HepG2 (cell line): ENCODE measurements at regions not wholly inside any gene's neighbourhood (a gene's known extent, or its start where the extent isn't known, plus 50 kb on each side); places are given as distances from the start of the nearest gene placed in this dataset.
A peak's percentile ranks its signal among the peaks of the same experiment; 100 is the strongest.

ENCODE experiments used
- AGO1 ChIP-seq: fragments of 200-400 bp; formaldehyde crosslinking; IDR thresholded peaks from 2 replicates; pipeline ENCODE4 v1.6.1; 2017; ENCODE audit warnings: mild to moderate bottlenecking, low read depth, low read length, moderate library complexity; ENCODE audit not compliant: poor library complexity, severe bottlenecking
- BCL6 ChIP-seq: IDR thresholded peaks from 2 replicates; pipeline ENCODE4 v1.6.1; 2016; ENCODE audit warnings: missing genetic modification reagents, missing compliant biosample characterization
- BHLHE40 ChIP-seq: IDR thresholded peaks from 2 replicates; pipeline ENCODE4 v1.6.1; 2011; ENCODE audit warnings: low read length, improper control_type of control experiment
- GATAD2A ChIP-seq: IDR thresholded peaks from 2 replicates; pipeline ENCODE4 v1.6.1; 2016
- HMG20A ChIP-seq: IDR thresholded peaks from 2 replicates; pipeline ENCODE4 v1.6.1; 2016; ENCODE audit warnings: borderline replicate concordance
- KAT8 ChIP-seq: IDR thresholded peaks from 2 replicates; pipeline ENCODE4 v1.6.1; 2016; ENCODE audit warnings: missing genetic modification reagents, missing compliant biosample characterization
- KLF16 ChIP-seq, 2 experiments: sonication (generic) in 1 of 2; formaldehyde crosslinking in 1 of 2; IDR thresholded peaks; 2 replicates each; pipeline versions ENCODE4 v1.6.1 to v1.8.0; 2016 to 2023; ENCODE audit warnings: missing genetic modification reagents in 2 of 2, missing compliant biosample characterization in 1 of 2
- MIER2 ChIP-seq: IDR thresholded peaks from 2 replicates; pipeline ENCODE4 v1.6.1; 2016; ENCODE audit warnings: missing biosample characterization, missing genetic modification reagents
- RARA ChIP-seq: IDR thresholded peaks from 2 replicates; pipeline ENCODE4 v1.6.1; 2016; ENCODE audit warnings: missing genetic modification reagents, missing compliant biosample characterization
- SALL1 ChIP-seq: sonication (generic); formaldehyde crosslinking; IDR thresholded peaks from 2 replicates; pipeline ENCODE4 v1.8.0; 2022; ENCODE audit warnings: mild to moderate bottlenecking, missing genetic modification reagents
- SP4 ChIP-seq: sonication (generic); formaldehyde crosslinking; IDR thresholded peaks from 2 replicates; pipeline ENCODE4 v1.8.1; 2023; ENCODE audit warnings: mild to moderate bottlenecking, missing genetic modification reagents
- ZBTB38 ChIP-seq: sonication (generic); formaldehyde crosslinking; IDR thresholded peaks from 2 replicates; pipeline ENCODE4 v1.5.1; 2020; ENCODE audit warnings: mild to moderate bottlenecking, missing genetic modification reagents
- ZNF326 ChIP-seq: sonication (generic); formaldehyde crosslinking; IDR thresholded peaks from 2 replicates; pipeline ENCODE4 v1.4.0; 2020; ENCODE audit warnings: missing genetic modification reagents, borderline replicate concordance
- ZNF331 ChIP-seq: sonication (generic); formaldehyde crosslinking; IDR thresholded peaks from 2 replicates; pipeline ENCODE4 v1.4.0; 2020; ENCODE audit warnings: missing genetic modification reagents
- ZNF709 ChIP-seq: sonication (generic); formaldehyde crosslinking; IDR thresholded peaks from 2 replicates; pipeline ENCODE4 v1.5.0; 2020; ENCODE audit warnings: mild to moderate bottlenecking, missing genetic modification reagents
- TF ChIP-seq, protein P1 (sequence below): sonication (generic); formaldehyde crosslinking; IDR thresholded peaks from 2 replicates; pipeline ENCODE4 v1.8.0; 2022; ENCODE audit warnings: mild to moderate bottlenecking, missing genetic modification reagents
- TF ChIP-seq, protein P2 (sequence below): IDR thresholded peaks from 2 replicates; pipeline ENCODE4 v1.6.1; 2016
- TF ChIP-seq, protein P3 (sequence below): sonication (generic); formaldehyde crosslinking; IDR thresholded peaks from 2 replicates; pipeline ENCODE4 v1.5.0; 2020; ENCODE audit warnings: mild to moderate bottlenecking, missing genetic modification reagents
- TF ChIP-seq, protein P4 (sequence below): sonication (generic); formaldehyde crosslinking; IDR thresholded peaks from 2 replicates; pipeline ENCODE4 v1.4.0; 2020; ENCODE audit warnings: missing genetic modification reagents
- TF ChIP-seq, protein P5 (sequence below): sonication (generic); formaldehyde crosslinking; IDR thresholded peaks from 2 replicates; pipeline ENCODE4 v1.4.0; 2020; ENCODE audit warnings: missing genetic modification reagents, mild to moderate bottlenecking, borderline replicate concordance

DNA sequence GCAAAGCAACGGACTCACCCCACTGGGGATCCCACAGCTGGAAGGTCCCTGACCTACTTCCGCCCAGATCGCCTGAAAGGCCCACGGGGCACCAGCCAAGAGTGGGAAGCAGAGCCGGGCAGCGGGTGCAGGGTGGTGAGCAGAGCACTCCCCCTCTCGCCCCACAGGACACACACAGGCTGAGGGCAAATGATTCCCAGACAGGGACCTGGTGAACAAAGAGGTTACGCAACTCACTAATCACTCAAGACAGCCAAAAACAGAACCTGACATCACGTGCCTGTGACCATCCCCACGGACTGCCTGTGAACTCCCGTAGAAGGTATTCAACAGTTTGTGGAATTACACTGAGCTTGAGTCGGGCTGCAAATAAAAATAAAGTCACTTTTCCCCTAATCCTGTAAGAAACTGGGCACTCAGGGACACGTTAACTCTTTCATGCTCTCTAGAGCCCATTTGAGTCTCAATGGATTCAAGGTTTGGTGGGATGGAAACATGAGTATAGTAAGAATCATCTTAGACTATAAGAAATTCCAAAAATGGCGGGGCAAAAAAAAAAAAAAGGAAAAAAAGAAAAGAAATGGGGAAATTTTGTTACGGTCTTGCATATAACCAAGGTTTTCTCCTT, 396.1 kb downstream of the SOX9 start (continued):
- TF ChIP-seq KLF16 (CRISPR knock-in tag; IDR thresholded peaks at IDR 0.05): 0 out of 4 replicates have a peak, but pooled peaks of 1 of the 2 experiments have one; percentile 53
- TF ChIP-seq, protein P1, sequence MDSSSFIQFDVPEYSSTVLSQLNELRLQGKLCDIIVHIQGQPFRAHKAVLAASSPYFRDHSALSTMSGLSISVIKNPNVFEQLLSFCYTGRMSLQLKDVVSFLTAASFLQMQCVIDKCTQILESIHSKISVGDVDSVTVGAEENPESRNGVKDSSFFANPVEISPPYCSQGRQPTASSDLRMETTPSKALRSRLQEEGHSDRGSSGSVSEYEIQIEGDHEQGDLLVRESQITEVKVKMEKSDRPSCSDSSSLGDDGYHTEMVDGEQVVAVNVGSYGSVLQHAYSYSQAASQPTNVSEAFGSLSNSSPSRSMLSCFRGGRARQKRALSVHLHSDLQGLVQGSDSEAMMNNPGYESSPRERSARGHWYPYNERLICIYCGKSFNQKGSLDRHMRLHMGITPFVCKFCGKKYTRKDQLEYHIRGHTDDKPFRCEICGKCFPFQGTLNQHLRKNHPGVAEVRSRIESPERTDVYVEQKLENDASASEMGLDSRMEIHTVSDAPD: 0 out of 2 replicates have a peak, but pooled peaks have one; percentile 40
- TF ChIP-seq ZNF326: peak; percentile 55; the same call in 1 of the 2 replicates
- peak; percentile 22; the same call in 1 of the 2 replicates for TF ChIP-seq KAT8 (CRISPR knock-in tag)
- TF ChIP-seq RARA (CRISPR knock-in tag): peak; percentile 76
- peak; percentile 60; the same call in 1 of the 2 replicates for TF ChIP-seq HMG20A
- TF ChIP-seq BCL6: peak; percentile 66; the same call in 1 of the 2 replicates
- TF ChIP-seq, protein P2, sequence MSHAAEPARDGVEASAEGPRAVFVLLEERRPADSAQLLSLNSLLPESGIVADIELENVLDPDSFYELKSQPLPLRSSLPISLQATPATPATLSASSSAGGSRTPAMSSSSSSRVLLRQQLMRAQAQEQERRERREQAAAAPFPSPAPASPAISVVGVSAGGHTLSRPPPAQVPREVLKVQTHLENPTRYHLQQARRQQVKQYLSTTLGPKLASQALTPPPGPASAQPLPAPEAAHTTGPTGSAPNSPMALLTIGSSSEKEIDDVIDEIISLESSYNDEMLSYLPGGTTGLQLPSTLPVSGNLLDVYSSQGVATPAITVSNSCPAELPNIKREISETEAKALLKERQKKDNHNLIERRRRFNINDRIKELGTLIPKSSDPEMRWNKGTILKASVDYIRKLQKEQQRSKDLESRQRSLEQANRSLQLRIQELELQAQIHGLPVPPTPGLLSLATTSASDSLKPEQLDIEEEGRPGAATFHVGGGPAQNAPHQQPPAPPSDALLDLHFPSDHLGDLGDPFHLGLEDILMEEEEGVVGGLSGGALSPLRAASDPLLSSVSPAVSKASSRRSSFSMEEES (CRISPR knock-in tag): peak; percentile 87
- no peak for TF ChIP-seq AGO1
- TF ChIP-seq, protein P3, sequence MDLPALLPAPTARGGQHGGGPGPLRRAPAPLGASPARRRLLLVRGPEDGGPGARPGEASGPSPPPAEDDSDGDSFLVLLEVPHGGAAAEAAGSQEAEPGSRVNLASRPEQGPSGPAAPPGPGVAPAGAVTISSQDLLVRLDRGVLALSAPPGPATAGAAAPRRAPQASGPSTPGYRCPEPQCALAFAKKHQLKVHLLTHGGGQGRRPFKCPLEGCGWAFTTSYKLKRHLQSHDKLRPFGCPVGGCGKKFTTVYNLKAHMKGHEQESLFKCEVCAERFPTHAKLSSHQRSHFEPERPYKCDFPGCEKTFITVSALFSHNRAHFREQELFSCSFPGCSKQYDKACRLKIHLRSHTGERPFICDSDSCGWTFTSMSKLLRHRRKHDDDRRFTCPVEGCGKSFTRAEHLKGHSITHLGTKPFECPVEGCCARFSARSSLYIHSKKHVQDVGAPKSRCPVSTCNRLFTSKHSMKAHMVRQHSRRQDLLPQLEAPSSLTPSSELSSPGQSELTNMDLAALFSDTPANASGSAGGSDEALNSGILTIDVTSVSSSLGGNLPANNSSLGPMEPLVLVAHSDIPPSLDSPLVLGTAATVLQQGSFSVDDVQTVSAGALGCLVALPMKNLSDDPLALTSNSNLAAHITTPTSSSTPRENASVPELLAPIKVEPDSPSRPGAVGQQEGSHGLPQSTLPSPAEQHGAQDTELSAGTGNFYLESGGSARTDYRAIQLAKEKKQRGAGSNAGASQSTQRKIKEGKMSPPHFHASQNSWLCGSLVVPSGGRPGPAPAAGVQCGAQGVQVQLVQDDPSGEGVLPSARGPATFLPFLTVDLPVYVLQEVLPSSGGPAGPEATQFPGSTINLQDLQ (CRISPR knock-in tag): no peak
- TF ChIP-seq GATAD2A (CRISPR knock-in tag): peak; percentile 93
- no peak for TF ChIP-seq ZNF709
- TF ChIP-seq SALL1 (CRISPR knock-in tag): peak; percentile 60
- TF ChIP-seq, protein P4, sequence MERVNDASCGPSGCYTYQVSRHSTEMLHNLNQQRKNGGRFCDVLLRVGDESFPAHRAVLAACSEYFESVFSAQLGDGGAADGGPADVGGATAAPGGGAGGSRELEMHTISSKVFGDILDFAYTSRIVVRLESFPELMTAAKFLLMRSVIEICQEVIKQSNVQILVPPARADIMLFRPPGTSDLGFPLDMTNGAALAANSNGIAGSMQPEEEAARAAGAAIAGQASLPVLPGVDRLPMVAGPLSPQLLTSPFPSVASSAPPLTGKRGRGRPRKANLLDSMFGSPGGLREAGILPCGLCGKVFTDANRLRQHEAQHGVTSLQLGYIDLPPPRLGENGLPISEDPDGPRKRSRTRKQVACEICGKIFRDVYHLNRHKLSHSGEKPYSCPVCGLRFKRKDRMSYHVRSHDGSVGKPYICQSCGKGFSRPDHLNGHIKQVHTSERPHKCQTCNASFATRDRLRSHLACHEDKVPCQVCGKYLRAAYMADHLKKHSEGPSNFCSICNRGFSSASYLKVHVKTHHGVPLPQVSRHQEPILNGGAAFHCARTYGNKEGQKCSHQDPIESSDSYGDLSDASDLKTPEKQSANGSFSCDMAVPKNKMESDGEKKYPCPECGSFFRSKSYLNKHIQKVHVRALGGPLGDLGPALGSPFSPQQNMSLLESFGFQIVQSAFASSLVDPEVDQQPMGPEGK (CRISPR knock-in tag): peak; percentile 58
- TF ChIP-seq MIER2 (CRISPR knock-in tag): no peak
- TF ChIP-seq BHLHE40: peak; percentile 84
- TF ChIP-seq ZNF331 (CRISPR knock-in tag): peak; percentile 79
- TF ChIP-seq, protein P5, sequence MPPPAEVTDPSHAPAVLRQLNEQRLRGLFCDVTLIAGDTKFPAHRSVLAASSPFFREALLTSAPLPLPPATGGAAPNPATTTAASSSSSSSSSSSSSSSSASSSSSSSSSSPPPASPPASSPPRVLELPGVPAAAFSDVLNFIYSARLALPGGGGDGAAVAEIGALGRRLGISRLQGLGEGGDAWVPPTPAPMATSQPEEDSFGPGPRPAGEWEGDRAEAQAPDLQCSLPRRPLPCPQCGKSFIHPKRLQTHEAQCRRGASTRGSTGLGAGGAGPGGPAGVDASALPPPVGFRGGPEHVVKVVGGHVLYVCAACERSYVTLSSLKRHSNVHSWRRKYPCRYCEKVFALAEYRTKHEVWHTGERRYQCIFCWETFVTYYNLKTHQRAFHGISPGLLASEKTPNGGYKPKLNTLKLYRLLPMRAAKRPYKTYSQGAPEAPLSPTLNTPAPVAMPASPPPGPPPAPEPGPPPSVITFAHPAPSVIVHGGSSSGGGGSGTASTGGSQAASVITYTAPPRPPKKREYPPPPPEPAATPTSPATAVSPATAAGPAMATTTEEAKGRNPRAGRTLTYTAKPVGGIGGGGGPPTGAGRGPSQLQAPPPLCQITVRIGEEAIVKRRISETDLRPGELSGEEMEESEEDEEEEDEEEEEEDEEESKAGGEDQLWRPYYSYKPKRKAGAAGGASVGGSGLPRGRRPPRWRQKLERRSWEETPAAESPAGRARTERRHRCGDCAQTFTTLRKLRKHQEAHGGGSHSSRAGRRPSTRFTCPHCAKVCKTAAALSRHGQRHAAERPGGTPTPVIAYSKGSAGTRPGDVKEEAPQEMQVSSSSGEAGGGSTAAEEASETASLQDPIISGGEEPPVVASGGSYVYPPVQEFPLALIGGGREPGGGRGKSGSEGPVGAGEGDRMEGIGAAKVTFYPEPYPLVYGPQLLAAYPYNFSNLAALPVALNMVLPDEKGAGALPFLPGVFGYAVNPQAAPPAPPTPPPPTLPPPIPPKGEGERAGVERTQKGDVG (CRISPR knock-in tag): 0 out of 2 replicates have a peak, but pooled peaks have one; percentile 65
- TF ChIP-seq ZBTB38 (CRISPR knock-in tag): peak; percentile 74
- TF ChIP-seq SP4 (CRISPR knock-in tag): no peak
